Choroid plexus epithelial cell (primary cell): ENCODE measurements at regions not wholly inside any gene's neighbourhood (a gene's known extent, or its start where the extent isn't known, plus 50 kb on each side); places are given as distances from the start of the nearest gene placed in this dataset.

ENCODE experiments used
- DNase-seq: peaks from one replicate; pipeline ENCODE4 v3.0.0-alpha.2; 2010; ENCODE audit warnings: low read depth
- H3K4me3 ChIP-seq: 2 replicates; pipeline ENCODE4 v1.5.1; 2011; ENCODE audit warnings: low read depth, mild to moderate bottlenecking, control low read depth, low read length, moderate library complexity
- CTCF ChIP-seq: conservative IDR thresholded peaks from 2 replicates; pipeline ENCODE4 v1.5.1; 2011; ENCODE audit warnings: low read depth, mild to moderate bottlenecking, control low read depth, inconsistent platforms, low read length, moderate library complexity

GRCh38 chr5:168193493-168194250 is 97.8 kb upstream of the WWC1 start:
- DNase-seq, result no peak
- no peak overlapping the region for H3K4me3 ChIP-seq
- no peak for TF ChIP-seq CTCF

GRCh38 chr5:168195110-168195509 is 96.3 kb upstream of the WWC1 start:
- H3K4me3 ChIP-seq, result no peak overlapping the region
- TF ChIP-seq CTCF, result no peak
- no peak for DNase-seq

GRCh38 chr5:168198359-168198758 is 93.1 kb upstream of the WWC1 start:
- TF ChIP-seq CTCF, result no peak
- no peak for DNase-seq
- H3K4me3 ChIP-seq, result no peak overlapping the region

GRCh38 chr5:168202996-168203395 is 88.4 kb upstream of the WWC1 start:
- no peak for TF ChIP-seq CTCF
- DNase-seq, result no peak
- H3K4me3 ChIP-seq, result no peak overlapping the region

GRCh38 chr5:168204165-168204564 is 87.3 kb upstream of the WWC1 start:
- no peak overlapping the region for H3K4me3 ChIP-seq
- no peak for DNase-seq
- no peak for TF ChIP-seq CTCF

- DNase-seq, result no peak
- TF ChIP-seq CTCF, result no peak
- H3K4me3 ChIP-seq, result no peak overlapping the region
These were observed 83.9 kb upstream of the WWC1 start for GRCh38 chr5:168207450-168208029.
